HG02571 (cell line): ENCODE measurements at regions not wholly inside any gene's neighbourhood (a gene's known extent, or its start where the extent isn't known, plus 50 kb on each side); places are given as distances from the start of the nearest gene placed in this dataset.

ENCODE experiments used
- ATAC-seq: cut with Tn5 transposase; IDR thresholded peaks from one replicate; pipeline ENCODE4 v1.9.1; 2021; ENCODE audit warnings: mild to moderate bottlenecking, moderate library complexity; ENCODE audit not compliant: unreplicated experiment

- ATAC-seq: no peak
Observed at GRCh38 chr4:108370291-108371141, 201.8 kb upstream of the LEF1 start.

DNA sequence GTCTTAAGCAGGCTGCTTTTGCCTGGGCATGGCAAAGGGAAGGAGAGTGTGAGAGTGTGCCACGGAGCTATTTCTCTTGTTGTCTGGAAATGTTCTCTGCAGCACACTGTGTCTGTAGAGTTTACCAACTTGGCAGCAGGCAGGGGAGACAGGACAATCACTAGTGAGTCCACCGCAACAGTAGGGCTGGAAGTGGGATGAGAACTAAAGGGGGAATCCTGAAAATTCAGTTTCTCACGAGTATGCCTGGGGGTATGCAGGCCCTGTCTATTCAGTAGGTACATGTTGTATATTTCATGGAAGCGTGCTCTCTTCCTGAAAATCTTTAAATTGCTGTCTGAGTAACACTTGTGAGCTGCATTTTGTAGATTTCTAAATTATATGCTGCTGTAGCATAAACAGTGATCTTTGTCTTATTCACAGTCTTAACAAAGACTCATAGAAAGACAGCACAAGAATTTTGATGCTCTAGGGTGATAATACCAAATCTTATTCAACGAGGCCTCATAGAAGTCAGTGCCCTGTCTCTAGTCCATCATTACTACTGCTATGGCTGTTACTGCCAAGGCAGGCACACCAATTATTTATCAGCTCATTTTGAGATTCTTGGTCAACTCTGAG lies 200.4 kb upstream of the LEF1 start:
- ATAC-seq: no peak

- ATAC-seq: no peak
Observed at GRCh38 chr4:108367751-108368150, 199.0 kb upstream of the LEF1 start.

DNA sequence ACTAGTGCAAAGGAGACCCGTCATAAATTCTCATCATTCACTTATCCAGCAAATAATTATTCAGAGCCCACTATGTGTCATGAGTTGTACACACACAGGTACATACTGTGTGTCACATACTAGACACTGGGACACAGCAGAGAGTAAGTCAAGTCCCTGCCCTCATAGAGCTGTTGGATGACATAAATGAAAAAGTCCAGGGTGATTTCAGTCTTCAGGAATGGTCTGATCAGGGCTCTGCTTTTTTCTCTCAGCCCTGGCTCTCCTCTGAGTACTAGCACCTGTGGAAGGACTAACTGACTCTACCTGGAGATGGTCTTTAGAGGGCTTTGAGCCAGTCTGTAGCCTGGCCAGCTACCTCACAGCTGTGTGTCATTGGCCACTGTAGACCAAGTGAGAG lies 198.0 kb upstream of the LEF1 start:
- no peak for ATAC-seq

DNA sequence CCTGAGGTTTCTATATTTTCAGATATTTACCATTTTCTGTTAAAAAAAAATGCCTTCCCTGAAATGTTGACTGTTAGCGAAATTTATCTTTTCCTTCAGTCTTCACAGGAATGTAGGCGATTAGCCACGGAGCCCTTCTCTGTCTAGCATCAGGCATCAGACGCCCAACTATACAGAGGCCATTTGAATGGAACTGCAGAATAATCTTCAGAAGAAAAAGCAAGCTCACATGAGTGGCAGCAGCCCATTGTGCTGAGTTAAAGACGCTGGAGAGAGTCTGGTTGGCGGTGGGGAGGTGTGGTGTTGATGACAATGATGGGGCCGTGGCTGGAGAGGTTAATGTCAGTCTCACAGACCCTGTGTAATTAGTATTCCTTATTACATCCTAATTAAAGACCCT lies 196.8 kb upstream of the LEF1 start:
- no peak for ATAC-seq

- no peak for ATAC-seq
Observed at GRCh38 chr4:108361886-108362285, 193.2 kb upstream of the LEF1 start.

- ATAC-seq: no peak
Observed at GRCh38 chr4:108361446-108361820, 192.7 kb upstream of the LEF1 start.

- no peak for ATAC-seq
Observed at GRCh38 chr4:108360754-108361445, 192.2 kb upstream of the LEF1 start.

DNA sequence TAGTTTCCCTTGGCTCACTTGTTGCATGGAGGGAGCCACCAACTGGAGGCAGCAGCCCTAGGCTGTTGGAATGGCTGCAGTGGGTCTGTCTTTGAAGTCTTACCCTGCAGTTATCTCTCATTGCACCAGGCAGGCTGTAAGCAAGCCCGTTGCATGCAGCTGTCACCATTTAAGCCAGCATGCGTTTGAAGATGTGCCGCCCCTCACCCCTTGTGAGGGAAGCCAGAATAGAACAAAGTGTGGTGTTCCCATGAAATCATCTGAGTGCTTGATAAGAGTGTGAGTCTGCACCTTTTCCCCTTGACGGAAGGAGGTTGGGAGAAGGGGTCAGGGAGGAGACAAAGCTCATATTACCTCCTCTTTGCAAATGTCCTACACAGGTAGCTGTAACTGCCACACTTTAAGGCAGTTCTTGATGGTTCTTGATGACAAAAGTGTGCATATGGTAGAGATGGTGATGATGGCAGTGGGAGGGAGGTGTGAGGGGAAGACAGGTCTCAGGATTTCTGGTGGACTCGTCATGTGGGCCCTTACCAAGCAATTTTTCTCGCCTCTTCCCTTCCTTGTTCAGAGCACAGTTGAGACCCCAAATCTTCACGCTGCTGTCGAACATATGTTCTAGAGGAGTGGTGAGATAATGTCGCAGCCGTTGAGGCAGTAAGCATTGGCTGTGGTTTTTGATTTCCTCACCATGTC lies 191.4 kb upstream of the LEF1 start:
- no peak for ATAC-seq

DNA sequence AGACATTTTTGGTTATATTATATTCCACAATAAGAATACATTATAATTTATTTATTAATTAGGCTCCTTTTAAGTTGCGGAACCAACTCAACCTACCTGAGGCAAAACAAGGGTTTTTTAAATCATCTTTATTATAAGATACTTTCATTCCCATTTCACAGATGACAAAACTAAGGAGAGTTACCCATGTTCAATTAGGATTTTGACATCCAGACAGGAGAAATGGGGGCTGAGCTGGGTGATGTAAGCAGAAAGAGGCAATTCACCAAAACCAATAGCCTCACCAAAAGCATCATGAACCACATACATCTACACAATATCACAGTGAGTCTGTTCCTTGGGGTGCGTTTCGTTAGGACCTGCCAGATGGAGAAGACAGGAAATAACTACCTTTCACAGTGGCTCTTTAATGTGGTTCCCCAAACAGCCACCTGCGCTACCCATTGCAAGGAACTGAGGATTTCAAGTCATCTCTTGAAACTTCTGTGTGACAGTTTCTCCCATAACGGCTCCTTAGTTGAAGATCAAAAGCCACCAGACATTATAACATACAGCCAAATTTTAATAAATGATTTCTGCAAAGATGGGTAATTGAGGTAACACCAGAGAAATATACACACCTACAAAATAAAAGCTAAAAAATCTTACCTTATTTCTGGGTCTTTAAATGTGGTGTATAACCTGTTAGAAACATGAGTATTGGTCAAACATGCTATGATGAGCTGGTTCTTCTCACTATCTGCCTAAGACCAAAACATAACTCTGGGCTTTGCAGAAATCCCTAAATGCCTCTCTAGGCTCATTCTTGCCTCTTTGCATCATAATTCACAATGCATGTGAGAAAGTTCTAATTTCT lies 190.6 kb upstream of the LEF1 start:
- no peak for ATAC-seq

DNA sequence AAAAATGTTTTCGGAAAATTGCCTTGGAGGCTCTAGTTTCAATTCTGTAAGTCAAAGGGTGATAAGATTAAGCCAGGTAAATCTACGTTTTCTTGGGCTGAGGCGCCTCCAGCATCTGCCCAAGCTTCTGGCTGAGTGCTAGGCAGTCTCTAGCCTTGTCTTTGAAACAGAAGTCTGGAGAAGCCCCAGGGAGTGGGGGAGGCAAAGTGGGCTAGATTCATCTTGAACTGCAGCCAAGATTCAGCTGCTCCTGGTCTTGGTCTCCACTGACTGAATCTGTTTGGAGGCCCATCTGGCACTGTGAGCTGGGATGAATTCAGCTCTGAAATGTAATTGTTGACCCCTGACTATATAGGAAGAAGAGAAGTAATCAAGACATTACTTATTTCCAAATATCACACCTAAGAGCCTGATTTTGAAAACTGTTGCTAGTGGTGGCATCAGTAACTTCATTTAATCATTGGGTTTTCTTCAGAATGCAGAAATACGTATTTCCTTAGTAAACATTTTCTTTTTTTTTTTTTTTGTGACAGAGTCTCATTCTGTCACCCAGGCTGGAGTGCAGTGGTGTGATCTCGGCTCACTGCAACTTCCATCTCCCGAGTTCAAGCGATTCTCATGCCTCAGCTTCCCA lies 187.3 kb upstream of the LEF1 start:
- no peak for ATAC-seq

DNA sequence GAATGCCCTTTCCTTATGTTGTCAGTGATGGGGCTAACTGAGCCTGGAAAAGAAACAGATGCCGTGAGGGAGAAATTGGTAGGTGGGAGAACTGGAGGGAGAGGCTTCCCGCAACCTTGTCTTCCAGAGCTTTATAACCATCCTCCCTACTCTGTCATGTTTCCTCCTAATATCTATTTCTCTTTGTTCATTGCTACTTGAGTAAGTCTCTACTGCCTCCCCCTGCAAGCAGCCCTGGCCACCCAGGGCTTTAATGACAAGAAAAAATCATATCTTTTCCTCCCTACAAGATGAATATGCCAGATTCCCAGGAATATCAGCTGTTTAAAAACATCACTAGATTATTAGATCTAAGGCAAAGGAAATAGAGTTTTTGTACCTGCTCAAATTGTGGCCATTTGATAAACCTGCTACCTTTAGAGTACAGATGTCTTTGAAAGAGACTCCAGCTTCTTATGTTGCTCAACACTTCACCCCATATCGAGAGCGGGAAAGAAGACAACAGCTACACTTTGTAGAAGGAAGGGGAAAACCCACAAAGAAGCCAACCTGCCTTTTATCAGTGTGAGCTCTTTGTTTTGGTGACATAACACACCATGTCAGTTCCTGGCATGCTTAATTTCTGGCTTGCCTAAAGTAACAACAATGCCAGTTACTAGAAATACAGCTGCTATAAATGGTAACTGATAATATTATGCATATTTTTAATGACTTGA lies 186.6 kb upstream of the LEF1 start:
- ATAC-seq: no peak

GRCh38 chr4:108352664-108353308 lies 184.1 kb upstream of the LEF1 start:
- ATAC-seq: no peak

- ATAC-seq: no peak
Observed at GRCh38 chr4:108351791-108352190, 183.1 kb upstream of the LEF1 start.

DNA sequence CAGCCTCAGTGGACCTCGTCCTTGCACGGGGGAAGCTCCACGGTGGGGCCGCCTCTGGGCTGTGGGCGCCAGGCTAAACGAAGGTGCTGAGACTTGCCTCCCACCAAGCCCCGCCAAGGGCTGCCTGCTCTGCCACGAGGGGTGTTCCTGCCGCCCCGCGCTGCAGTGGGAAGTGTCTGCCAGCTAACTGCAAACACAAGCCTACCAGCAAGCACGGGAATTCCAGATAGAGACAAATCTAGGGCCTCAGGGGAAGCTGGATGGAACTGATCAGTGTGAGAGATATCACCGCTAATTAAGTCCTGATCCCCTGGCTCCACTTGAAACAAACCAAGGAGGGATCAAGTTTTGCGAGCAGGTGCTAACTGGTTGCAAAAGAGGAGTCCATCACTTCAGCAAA lies 181.6 kb upstream of the LEF1 start:
- no peak for ATAC-seq

- ATAC-seq: no peak
Observed at GRCh38 chr4:108346818-108347210, 178.1 kb upstream of the LEF1 start.

GRCh38 chr4:108345862-108346817 lies 177.4 kb upstream of the LEF1 start:
- ATAC-seq: no peak
